ENCODE measurements at regions not wholly inside any gene's neighbourhood (a gene's known extent, or its start where the extent isn't known, plus 50 kb on each side); places are given as distances from the start of the nearest gene placed in this dataset.
A peak's percentile ranks its signal among the peaks of the same experiment; 100 is the strongest.

- Histone ChIP-seq H3K27me3 (no peaks in the 10 kb centered on the region), H3K27ac (no peak overlapping the region), H3K9me3 (no peaks in the 10 kb centered on the region), H3K4me1 (peaks cover 0 to 4% of the 10 kb centered on the region in 2 donors), H3K36me3 (no peaks in the 10 kb centered on the region), H3K4me3 (peak overlapping the region in 1 of 2 donors; percentile 24)
- TF ChIP-seq, protein P1, sequence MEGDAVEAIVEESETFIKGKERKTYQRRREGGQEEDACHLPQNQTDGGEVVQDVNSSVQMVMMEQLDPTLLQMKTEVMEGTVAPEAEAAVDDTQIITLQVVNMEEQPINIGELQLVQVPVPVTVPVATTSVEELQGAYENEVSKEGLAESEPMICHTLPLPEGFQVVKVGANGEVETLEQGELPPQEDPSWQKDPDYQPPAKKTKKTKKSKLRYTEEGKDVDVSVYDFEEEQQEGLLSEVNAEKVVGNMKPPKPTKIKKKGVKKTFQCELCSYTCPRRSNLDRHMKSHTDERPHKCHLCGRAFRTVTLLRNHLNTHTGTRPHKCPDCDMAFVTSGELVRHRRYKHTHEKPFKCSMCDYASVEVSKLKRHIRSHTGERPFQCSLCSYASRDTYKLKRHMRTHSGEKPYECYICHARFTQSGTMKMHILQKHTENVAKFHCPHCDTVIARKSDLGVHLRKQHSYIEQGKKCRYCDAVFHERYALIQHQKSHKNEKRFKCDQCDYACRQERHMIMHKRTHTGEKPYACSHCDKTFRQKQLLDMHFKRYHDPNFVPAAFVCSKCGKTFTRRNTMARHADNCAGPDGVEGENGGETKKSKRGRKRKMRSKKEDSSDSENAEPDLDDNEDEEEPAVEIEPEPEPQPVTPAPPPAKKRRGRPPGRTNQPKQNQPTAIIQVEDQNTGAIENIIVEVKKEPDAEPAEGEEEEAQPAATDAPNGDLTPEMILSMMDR (IDR thresholded peaks at IDR 0.05): no peak
- no peak for DNase-seq (ENCODE audit: low spot score in 2 of 2)
- intact Hi-C loops (cut with DNase I): no loop called here
Measured at GRCh38 chr15:47331829-47332393, 385.4 kb upstream of the SEMA6D start.

DNA sequence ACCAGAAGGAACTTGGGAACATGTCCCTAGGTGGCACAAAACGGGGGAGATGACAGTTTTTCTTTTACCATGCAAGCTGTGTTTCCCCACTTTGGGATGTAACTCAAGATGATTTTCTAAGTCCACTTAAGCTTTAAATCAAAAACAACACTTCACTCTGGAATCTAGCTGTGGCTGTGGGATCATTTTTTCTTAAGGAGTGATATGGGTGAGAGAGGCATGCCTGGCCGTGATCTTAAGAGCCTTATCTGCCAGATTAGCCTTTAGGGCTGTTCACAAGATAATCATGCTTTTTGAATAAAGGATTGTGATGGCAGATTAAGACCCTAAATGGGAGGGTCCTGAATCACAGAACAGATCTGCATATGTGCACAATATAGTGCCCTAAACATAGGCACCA lies 384.8 kb upstream of the SEMA6D start:
- Histone ChIP-seq H3K9me3 (no peaks in the 10 kb centered on the region), H3K4me3 (peak overlapping the region in 1 of 2 donors; percentile 24), H3K27me3 (no peaks in the 10 kb centered on the region), H3K4me1 (peaks cover 0 to 4% of the 10 kb centered on the region in 2 donors), H3K36me3 (no peaks in the 10 kb centered on the region), H3K27ac (no peak overlapping the region)
- no peak for DNase-seq (ENCODE audit: low spot score in 2 of 2)
- intact Hi-C loops (cut with DNase I): no loop called here
- TF ChIP-seq, protein P1 (IDR thresholded peaks at IDR 0.05): no peak

DNA sequence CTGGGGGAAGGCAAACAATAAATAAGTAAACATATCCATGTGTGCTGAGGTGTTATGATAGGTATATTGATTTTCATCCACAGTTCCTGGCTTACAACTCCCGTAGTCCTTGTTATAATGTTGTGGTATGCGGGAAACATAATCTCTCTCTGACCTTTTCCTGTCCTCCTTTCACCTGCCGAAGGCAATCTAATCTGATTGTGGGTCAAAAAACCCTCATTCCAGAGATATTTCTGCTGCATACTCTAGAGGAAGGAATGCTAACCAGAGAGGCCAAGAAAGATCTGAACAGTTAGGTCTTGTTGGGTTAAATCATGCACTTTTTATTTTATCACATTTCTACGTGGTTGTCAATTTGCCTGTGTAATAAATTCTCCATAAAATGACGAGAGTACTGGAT lies 383.6 kb upstream of the SEMA6D start:
- TF ChIP-seq, protein P1 (IDR thresholded peaks at IDR 0.05): no peak

DNA sequence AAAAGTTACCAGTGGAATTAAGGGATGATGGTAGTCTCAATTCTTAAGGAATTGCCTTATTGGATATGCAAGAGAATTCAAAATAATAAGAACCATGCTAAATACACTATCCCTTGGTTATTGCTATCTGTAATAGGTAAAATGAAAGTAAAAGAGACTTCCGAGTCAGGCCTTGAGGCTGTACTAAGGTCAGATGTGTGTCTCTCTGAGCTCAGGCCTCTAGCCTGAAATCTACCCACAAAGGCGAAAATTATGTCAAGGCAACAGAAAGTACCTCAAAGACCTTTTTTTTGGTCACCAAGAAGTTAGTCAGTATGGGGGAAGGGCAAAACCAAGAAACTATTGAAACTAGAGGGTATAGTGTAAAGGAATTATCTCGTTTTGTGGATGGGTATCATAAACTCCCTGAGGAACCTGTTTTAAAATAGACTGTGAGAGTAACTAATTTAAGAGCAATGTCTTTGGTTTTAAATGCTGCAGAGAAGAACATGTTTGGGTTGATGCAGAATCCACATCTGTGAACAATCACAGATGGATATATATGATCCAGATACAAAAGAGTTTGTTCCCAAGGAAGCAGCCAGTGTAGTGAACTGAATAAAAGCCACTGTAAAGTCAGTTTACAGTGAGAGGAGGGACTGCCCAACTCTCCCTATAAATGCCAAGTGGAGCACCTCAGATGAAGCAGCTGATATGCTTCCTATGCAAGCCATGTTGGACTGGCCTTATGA lies 382.3 kb upstream of the SEMA6D start:
- Histone ChIP-seq H3K27me3 (no peaks in the 10 kb centered on the region), H3K36me3 (no peaks in the 10 kb centered on the region), H3K9me3 (no peaks in the 10 kb centered on the region), H3K4me3 (no peak overlapping the region), H3K4me1 (peaks cover 0 to 4% of the 10 kb centered on the region in 2 donors), H3K27ac (no peak overlapping the region)
- TF ChIP-seq, protein P1 (IDR thresholded peaks at IDR 0.05): no peak
- intact Hi-C loops (cut with DNase I): no loop called here
- DNase-seq (ENCODE audit: low spot score in 2 of 2): no peak

More for the DNA sequence above, 383.6 kb upstream of the SEMA6D start:
- Histone ChIP-seq H3K9me3 (no peaks in the 10 kb centered on the region), H3K36me3 (no peaks in the 10 kb centered on the region), H3K27ac (no peak overlapping the region), H3K4me1 (peaks cover 0 to 4% of the 10 kb centered on the region in 2 donors), H3K4me3 (no peak overlapping the region), H3K27me3 (no peaks in the 10 kb centered on the region)
- intact Hi-C loops (cut with DNase I): no loop called here
- no peak for DNase-seq (ENCODE audit: low spot score in 2 of 2)

GRCh38 chr15:47337106-47337505 lies 380.2 kb upstream of the SEMA6D start:
- Histone ChIP-seq H3K36me3 (no peaks in the 10 kb centered on the region), H3K27me3 (no peaks in the 10 kb centered on the region), H3K4me3 (no peak overlapping the region), H3K27ac (no peak overlapping the region), H3K4me1 (peaks cover 0 to 1% of the 10 kb centered on the region in 2 donors), H3K9me3 (no peaks in the 10 kb centered on the region)
- TF ChIP-seq, protein P1 (IDR thresholded peaks at IDR 0.05): no peak
- intact Hi-C loops (cut with DNase I): no loop called here
- DNase-seq (ENCODE audit: low spot score in 2 of 2): no peak
